ENCODE measurements at regions not wholly inside any gene's neighbourhood (a gene's known extent, or its start where the extent isn't known, plus 50 kb on each side); places are given as distances from the start of the nearest gene placed in this dataset.
"Not testable (repeated sequence)": the region's sequence is repeated elsewhere in the genome, so short reads cannot be mapped to it uniquely, and the experiment has no call there.

- H3K4me3 ChIP-seq (ENCODE audit: low read depth, low read length): no peak overlapping the region
- DNase-seq (ENCODE audit: low read depth): no peak
- TF ChIP-seq, protein P1, sequence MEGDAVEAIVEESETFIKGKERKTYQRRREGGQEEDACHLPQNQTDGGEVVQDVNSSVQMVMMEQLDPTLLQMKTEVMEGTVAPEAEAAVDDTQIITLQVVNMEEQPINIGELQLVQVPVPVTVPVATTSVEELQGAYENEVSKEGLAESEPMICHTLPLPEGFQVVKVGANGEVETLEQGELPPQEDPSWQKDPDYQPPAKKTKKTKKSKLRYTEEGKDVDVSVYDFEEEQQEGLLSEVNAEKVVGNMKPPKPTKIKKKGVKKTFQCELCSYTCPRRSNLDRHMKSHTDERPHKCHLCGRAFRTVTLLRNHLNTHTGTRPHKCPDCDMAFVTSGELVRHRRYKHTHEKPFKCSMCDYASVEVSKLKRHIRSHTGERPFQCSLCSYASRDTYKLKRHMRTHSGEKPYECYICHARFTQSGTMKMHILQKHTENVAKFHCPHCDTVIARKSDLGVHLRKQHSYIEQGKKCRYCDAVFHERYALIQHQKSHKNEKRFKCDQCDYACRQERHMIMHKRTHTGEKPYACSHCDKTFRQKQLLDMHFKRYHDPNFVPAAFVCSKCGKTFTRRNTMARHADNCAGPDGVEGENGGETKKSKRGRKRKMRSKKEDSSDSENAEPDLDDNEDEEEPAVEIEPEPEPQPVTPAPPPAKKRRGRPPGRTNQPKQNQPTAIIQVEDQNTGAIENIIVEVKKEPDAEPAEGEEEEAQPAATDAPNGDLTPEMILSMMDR (conservative IDR thresholded peaks at IDR 0.05; ENCODE audit: low read depth, low read length): no peak
These were observed 126.2 kb upstream of the ADCY2 start for GRCh38 chr5:7269591-7270274.

DNA sequence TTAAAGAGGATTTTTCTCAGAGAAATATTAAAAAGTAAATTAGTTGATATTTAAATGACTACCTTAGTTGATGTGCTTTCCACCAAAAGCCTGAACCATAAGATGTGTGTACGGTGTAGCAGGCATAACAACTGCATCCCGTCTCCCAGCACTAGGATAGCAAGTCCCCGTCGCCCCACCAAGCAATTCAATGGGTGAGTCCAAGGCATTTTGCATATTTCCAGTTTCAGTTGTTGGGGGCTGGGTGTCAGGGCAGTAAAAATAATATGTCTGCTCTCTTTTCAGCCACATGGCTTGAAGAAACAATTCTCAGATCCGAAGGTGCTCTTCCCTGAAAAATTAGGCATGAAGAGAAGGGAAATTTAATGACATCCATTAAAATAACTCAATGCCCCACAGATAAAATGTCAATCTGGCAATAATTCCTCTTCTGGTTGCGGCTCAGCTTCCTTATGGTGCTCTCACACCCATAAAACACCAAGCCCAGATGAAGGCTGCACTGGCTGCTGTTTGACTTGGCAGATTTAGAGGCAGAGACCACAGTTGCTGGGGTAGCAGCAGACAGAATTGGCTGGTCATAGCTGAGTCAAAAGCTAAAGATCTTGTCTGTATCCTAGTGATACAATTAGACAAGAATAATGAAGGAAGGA is 124.4 kb upstream of the ADCY2 start:
- no peak overlapping the region for H3K4me3 ChIP-seq (ENCODE audit: low read depth, low read length)
- no peak for DNase-seq (ENCODE audit: low read depth)
- TF ChIP-seq, protein P1 (conservative IDR thresholded peaks at IDR 0.05; ENCODE audit: low read depth, low read length): no peak

- no peak overlapping the region for H3K4me3 ChIP-seq (ENCODE audit: low read depth, low read length)
- TF ChIP-seq, protein P1 (conservative IDR thresholded peaks at IDR 0.05; ENCODE audit: low read depth, low read length): no peak
- DNase-seq (ENCODE audit: low read depth): no peak
These were observed 123.5 kb upstream of the ADCY2 start for GRCh38 chr5:7272408-7272965.

GRCh38 chr5:7274203-7274602 is 121.7 kb upstream of the ADCY2 start:
- no peak overlapping the region for H3K4me3 ChIP-seq (ENCODE audit: low read depth, low read length)
- no peak for DNase-seq (ENCODE audit: low read depth)
- TF ChIP-seq, protein P1 (conservative IDR thresholded peaks at IDR 0.05; ENCODE audit: low read depth, low read length): no peak

- not testable (repeated sequence) for H3K4me3 ChIP-seq (ENCODE audit: low read depth, low read length); DNase-seq (ENCODE audit: low read depth)
These were observed 106.3 kb upstream of the ADCY2 start for GRCh38 chr5:7289634-7290033.

DNA sequence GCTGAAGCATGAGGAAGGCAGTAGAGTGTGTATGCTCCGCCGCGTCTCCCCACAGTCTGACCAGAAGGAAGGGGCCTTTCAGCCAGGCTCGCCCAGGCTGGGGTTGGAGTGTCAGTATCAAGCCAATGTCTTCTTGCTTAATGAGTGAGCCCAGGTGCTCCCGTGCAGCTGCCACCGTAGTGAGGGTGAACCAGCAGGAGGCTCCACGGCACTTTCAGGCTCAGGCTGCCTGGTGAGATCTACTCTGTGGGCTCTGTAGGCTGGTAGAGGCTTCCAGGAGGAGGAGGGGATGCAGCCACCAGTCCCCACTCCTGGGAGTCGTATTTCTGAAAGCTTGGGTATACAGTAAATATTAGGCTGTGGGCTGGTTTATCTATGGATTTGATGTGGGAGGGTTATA is 98.1 kb upstream of the ADCY2 start:
- not testable (repeated sequence) for H3K4me3 ChIP-seq (ENCODE audit: low read depth, low read length); DNase-seq (ENCODE audit: low read depth)

DNA sequence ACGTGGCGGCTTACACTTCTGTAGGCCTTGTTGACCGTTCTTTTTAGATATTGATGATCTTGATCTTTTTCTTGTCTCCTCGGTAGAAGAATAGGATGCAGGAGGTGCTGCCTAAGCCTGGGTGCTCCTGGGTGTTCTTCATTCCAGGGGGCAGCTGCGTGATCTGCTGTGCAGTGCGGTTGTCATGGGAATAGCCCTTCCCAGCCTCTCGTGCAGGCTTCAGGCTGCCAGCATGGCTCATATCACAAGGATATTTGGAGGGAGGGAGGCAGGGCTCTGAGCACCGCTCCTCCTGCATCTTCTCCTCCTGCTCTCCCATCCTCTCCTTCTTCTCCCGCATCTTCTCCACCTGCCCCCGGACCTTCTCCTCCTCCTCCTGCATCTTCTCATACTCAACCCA is 96.2 kb upstream of the ADCY2 start:
- H3K4me3 ChIP-seq (ENCODE audit: low read depth, low read length); DNase-seq (ENCODE audit: low read depth): not testable (repeated sequence)

GRCh38 chr5:7305000-7305674 is 90.8 kb upstream of the ADCY2 start:
- H3K4me3 ChIP-seq (ENCODE audit: low read depth, low read length); DNase-seq (ENCODE audit: low read depth): not testable (repeated sequence)

DNA sequence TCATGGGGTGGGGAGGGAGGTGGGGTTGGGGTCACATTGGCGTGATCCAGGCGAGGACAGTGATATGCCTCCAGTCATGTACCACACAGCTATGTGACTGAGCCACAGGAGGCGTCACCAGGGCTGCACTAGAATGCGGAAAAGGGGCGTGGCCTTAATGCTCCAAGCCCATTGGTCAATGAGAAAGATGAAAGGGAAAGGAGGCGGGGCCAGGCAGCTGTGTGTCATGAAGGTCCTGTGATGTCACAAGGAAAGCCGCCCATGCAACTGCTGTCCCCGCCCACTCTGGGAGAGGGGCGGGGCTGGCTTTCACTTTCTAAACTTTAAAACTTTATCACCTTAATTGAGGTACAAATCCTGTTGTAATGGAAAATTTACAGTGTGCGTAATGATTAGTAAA is 89.4 kb upstream of the ADCY2 start:
- not testable (repeated sequence) for H3K4me3 ChIP-seq (ENCODE audit: low read depth, low read length); DNase-seq (ENCODE audit: low read depth)

GRCh38 chr5:7307709-7308108 is 88.2 kb upstream of the ADCY2 start:
- DNase-seq (ENCODE audit: low read depth); H3K4me3 ChIP-seq (ENCODE audit: low read depth, low read length): not testable (repeated sequence)

DNA sequence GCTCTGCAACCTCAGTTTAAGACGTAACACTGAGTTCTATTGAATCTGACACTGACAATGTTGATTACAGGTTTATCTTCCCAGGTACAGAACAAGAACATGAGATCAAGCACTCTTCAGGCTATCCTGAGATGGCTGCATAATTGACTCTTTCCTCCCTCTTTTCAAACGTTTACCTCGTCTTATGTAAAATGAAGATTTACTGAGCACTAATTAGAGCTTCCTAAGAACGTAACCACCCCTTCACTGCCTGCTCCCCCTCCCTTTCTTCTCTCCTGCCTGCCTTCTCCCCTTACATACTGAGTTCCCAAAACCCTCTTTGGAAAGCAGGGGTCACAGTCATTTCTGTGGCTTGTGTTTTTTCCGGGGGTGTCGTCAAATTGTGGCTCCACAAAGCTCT is 86.2 kb upstream of the ADCY2 start:
- H3K4me3 ChIP-seq (ENCODE audit: low read depth, low read length); DNase-seq (ENCODE audit: low read depth): not testable (repeated sequence)

DNA sequence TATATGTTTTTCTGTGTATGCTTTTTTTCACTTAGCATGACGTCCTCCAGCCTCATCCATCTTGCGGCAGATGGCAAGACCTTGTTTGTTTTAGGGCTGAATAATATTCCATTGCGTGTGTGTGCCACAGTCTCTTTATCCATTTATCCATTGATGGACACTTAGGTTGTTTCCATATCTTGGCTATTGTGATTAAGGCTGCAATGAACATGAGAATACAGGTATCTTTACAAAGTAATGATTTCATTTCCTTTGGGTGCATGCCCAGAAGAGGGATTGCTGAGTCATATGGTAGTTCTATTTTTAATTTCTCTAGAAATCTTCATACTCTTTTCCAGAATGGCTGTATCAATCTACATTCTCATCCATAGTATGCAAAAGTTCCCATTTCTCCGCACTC is 85.3 kb upstream of the ADCY2 start:
- not testable (repeated sequence) for H3K4me3 ChIP-seq (ENCODE audit: low read depth, low read length); DNase-seq (ENCODE audit: low read depth)

Data from choroid plexus epithelial cell (primary cell).